Esophagus squamous epithelium (tissue), 5 donors: ENCODE measurements at regions not wholly inside any gene's neighbourhood (a gene's known extent, or its start where the extent isn't known, plus 50 kb on each side); places are given as distances from the start of the nearest gene placed in this dataset.

ENCODE experiments used
- DNase-seq: peaks from one replicate; lab custom pipeline; 2025; lab: John Stamatoyannopoulos, UW
- H3K27ac ChIP-seq, 4 donors: fragments of 200-600 bp; sonication (generic); one replicate each; pipeline ENCODE4 v1.5.1; 2016 to 2019; ENCODE audit warnings: mild to moderate bottlenecking in 1 of 4
- H3K27me3 ChIP-seq, 4 donors: fragments of 200-600 bp; sonication (generic); 1 replicate in 3 of 4; 2 replicates in 1 of 4; pipeline versions ENCODE4 v1.5.1 to v1.6.0; 2017 to 2021; ENCODE audit warnings: antibody characterized with exemption in 1 of 4
- H3K36me3 ChIP-seq, 3 donors: fragments of 200-600 bp; sonication (generic); one replicate each; pipeline ENCODE4 v1.5.1; 2016 to 2019
- H3K4me1 ChIP-seq, 3 donors: fragments of 200-600 bp; sonication (generic); one replicate each; pipeline ENCODE4 v1.5.1; 2017 to 2019
- H3K4me3 ChIP-seq, 4 donors: fragments of 200-600 bp; sonication (generic); 1 replicate in 3 of 4; 2 replicates in 1 of 4; pipeline ENCODE4 v1.5.1; 2016 to 2019; ENCODE audit warnings: mild to moderate bottlenecking in 2 of 4, moderate library complexity in 1 of 4
- H3K9me3 ChIP-seq, 3 donors: fragments of 200-600 bp; sonication (generic); one replicate each; pipeline ENCODE4 v1.5.1; 2016 to 2019
- POLR2A ChIP-seq, 4 donors: fragments of 450-650 bp; IDR thresholded peaks; one replicate each; pipeline ENCODE4 v1.6.1; 2017; ENCODE audit warnings: antibody characterized with exemption in 4 of 4, mild to moderate bottlenecking in 4 of 4, moderate library complexity in 3 of 4
- WGBS, 2 donors: methylation state at CpG; one replicate each; pipeline ENCODE4 v1.1.5; 2018; 5-methylcytosine and 5-hydroxymethylcytosine counted together
- intact Hi-C: fragments of 100-400 bp; cut with DNase I; formaldehyde crosslinking; loops from one replicate; pipeline ENCODE4 v1.15.0; 2022
- TF ChIP-seq, protein P1 (sequence below), 6 experiments: fragments of 450-650 bp in 4 of 6; fragments of 200-600 bp in 2 of 6; sonication (generic) in 2 of 6; IDR thresholded peaks; one replicate each; pipeline ENCODE4 v1.5.1; 2016 to 2019; ENCODE audit warnings: antibody characterized with exemption in 6 of 6, mild to moderate bottlenecking in 4 of 6, moderate library complexity in 4 of 6
- donor health status: DM: yes; HTN: yes; CAD: no.

DNA sequence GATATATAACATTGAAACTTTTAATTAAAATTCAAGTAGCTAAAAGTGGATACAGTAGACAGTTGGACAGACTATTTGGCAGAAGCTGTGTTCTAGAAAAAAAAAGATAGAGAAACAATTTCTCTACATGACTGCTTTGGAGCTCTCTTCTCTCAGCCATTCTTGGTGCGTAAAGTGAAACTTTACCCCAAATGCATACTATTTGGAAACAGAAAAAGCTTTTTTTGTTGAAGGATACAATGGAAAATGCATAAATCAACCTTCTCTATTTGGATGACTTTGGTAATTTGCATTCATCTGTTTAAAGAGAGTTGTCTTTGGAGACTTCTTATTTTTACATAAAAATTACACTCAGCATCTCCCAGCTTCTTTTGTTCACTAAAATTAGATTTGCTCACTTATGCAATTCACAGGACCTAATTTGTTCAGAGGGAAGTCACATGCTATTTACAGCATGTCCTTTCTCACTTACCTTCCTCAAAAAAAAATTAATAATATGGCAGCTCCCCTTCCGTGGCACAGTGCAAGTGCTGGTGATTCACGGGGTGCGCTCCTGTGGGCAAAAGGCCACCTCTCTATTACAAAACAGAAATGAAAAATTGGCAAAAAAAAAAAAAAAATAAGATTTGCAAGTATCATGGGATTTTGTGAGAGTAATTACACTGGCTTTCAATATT is 498.9 kb downstream of the RERGL start:
- intact Hi-C loops = no loop called here
- H3K36me3 ChIP-seq = no peaks in the 10 kb centered on the region
- H3K4me1 ChIP-seq = no peaks in the 10 kb centered on the region
- H3K27me3 ChIP-seq = no peaks in the 10 kb centered on the region
- no peaks in the 10 kb centered on the region for H3K9me3 ChIP-seq
- H3K4me3 ChIP-seq = no peak overlapping the region
- TF ChIP-seq POLR2A (IDR thresholded peaks at IDR 0.05) = no peak
- TF ChIP-seq, protein P1, sequence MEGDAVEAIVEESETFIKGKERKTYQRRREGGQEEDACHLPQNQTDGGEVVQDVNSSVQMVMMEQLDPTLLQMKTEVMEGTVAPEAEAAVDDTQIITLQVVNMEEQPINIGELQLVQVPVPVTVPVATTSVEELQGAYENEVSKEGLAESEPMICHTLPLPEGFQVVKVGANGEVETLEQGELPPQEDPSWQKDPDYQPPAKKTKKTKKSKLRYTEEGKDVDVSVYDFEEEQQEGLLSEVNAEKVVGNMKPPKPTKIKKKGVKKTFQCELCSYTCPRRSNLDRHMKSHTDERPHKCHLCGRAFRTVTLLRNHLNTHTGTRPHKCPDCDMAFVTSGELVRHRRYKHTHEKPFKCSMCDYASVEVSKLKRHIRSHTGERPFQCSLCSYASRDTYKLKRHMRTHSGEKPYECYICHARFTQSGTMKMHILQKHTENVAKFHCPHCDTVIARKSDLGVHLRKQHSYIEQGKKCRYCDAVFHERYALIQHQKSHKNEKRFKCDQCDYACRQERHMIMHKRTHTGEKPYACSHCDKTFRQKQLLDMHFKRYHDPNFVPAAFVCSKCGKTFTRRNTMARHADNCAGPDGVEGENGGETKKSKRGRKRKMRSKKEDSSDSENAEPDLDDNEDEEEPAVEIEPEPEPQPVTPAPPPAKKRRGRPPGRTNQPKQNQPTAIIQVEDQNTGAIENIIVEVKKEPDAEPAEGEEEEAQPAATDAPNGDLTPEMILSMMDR (IDR thresholded peaks at IDR 0.05) = no peak
- DNase-seq = no peak
- 80 to 81% methylated on average over 3 of the region's 4 CpGs for WGBS, 2 donors
- no peak overlapping the region for H3K27ac ChIP-seq

DNA sequence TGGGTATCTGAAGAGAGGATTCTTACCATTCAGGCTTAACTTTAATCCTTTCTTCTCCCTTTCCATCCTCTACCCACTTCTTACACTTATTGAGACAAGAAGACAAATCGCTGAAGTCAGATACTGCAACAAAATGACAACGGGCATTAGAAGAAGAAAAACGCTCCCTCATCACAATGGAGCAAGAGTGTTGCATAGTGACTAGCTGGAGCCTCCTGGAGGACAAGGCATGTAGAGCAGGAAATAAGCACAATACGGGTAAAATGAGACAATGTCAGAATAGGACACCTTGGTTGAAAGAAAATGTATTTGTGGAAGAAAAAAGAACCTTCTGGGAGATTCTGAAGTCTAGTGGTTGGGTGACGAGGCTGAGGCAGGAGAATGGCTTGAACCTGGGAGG is 501.0 kb downstream of the RERGL start:
- H3K36me3 ChIP-seq = no peaks in the 10 kb centered on the region
- no peak overlapping the region for H3K4me3 ChIP-seq
- no peak overlapping the region for H3K27ac ChIP-seq
- H3K9me3 ChIP-seq = no peaks in the 10 kb centered on the region
- no peak for TF ChIP-seq POLR2A (IDR thresholded peaks at IDR 0.05)
- TF ChIP-seq, protein P1 (IDR thresholded peaks at IDR 0.05) = no peak
- 47 to 50% methylated on average over 5 of the region's 5 CpGs for WGBS, 2 donors
- no peak for DNase-seq
- H3K4me1 ChIP-seq = no peaks in the 10 kb centered on the region
- no peaks in the 10 kb centered on the region for H3K27me3 ChIP-seq
- intact Hi-C loops = no loop called here

DNA sequence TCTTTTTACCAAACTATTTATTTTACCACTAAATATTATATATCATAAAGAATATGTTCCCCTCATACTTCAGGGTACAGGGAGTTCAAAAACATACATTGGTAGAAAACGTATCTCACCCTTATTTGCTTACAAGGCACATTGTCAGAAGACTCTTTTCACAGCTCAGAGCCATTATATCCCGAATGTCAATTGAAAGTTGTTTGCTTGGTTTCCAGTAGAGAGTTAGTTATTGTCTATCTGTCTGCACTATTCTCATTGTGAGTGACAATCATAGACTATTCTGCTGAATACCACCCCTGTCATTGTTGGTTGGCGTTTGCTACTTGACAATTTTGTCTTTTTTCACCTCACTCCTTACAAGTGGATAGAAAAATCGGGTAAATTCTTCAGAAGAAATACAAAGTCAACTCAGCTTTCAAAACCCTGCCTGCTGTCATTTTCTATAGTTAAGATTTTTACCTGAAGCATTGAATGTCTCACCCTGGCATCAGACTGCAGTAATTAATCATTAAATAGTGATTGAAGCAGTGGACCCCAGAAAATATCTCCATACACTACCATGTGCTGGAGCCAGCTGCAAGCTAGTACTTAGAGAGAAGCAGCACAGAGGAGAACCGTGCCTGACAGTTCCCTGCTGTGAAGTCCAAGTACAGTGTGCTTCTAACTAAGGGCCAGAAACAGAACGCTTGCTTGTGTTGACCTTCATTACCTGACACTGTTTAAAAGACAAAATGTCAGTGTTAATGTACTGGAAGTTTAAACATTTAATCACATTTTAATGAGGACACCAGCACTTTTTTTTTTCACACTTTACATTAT is 510.6 kb downstream of the RERGL start:
- no peak for TF ChIP-seq POLR2A (IDR thresholded peaks at IDR 0.05)
- TF ChIP-seq, protein P1 (IDR thresholded peaks at IDR 0.05) = no peak
- intact Hi-C loops = no loop called here
- Histone ChIP-seq H3K4me3 (no peak overlapping the region), H3K36me3 (no peaks in the 10 kb centered on the region), H3K27me3 (no peaks in the 10 kb centered on the region), H3K4me1 (no peaks in the 10 kb centered on the region), H3K27ac (no peak overlapping the region), H3K9me3 (no peaks in the 10 kb centered on the region)
- DNase-seq = no peak
- 24 to 26% methylated on average over 6 of the region's 6 CpGs for WGBS, 2 donors

DNA sequence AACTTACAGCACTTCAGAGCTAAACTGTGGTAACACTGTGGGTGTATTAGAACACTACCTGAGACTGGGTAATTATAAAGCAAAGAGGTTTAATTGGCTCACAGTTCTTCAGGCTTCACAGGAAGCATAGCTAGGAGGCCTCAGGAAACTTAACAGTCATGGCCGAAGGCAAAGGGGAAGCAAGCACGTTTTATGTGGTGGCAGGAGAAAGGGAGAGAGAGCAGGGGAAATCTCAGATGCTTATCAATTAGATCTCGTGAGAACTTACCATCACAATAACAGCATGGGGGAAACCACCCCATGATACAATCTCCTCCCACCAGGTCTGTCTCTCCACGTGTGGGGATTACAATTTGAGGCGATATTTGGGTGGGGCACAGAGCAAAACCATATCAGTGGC is 512.6 kb downstream of the RERGL start:
- no peak for TF ChIP-seq POLR2A (IDR thresholded peaks at IDR 0.05)
- TF ChIP-seq, protein P1 (IDR thresholded peaks at IDR 0.05) = no peak
- Histone ChIP-seq H3K4me3 (no peak overlapping the region), H3K27ac (no peak overlapping the region), H3K27me3 (no peaks in the 10 kb centered on the region), H3K4me1 (no peaks in the 10 kb centered on the region), H3K9me3 (no peaks in the 10 kb centered on the region), H3K36me3 (no peaks in the 10 kb centered on the region)
- intact Hi-C loops = no loop called here
- DNase-seq = no peak
- WGBS, 2 donors = 42 to 43% methylated on average over 5 of the region's 5 CpGs

DNA sequence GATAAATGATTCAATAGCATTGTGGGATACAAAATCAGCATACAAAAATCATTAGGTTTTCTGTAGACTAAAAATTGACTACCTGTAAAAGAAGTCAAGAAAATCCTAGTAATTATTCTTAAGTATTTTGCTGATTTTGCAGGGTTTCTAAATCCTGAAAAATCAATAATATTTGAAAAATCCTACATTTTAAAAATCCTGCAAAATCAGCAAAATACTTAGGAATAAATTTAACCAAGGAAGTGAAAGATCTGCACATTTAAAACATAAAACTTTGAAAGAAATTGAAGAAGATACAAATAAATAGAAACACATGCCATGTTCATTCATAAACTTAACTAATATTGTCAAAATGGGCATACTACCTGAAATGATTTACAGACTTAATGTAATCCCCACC is 517.7 kb downstream of the RERGL start:
- TF ChIP-seq, protein P1 (IDR thresholded peaks at IDR 0.05) = no peak
- TF ChIP-seq POLR2A (IDR thresholded peaks at IDR 0.05) = no peak
- Histone ChIP-seq H3K27ac (no peak overlapping the region), H3K27me3 (no peaks in the 10 kb centered on the region), H3K4me3 (no peak overlapping the region), H3K4me1 (no peaks in the 10 kb centered on the region), H3K36me3 (no peaks in the 10 kb centered on the region), H3K9me3 (no peaks in the 10 kb centered on the region)
- no peak for DNase-seq
- intact Hi-C loops = no loop called here
